DND-41 (cell line): ENCODE measurements at regions not wholly inside any gene's neighbourhood (a gene's known extent, or its start where the extent isn't known, plus 50 kb on each side); places are given as distances from the start of the nearest gene placed in this dataset.

ENCODE experiments used
- ATAC-seq: fragments of 200-7000 bp; cut with Tn5 transposase; 3 replicates; pipeline ENCODE4 v1.9.1; 2021; ENCODE audit warnings: low read depth; ENCODE audit not compliant: insufficient read depth
- DNase-seq: peaks from one replicate; pipeline ENCODE4 v3.0.0-alpha.2; 2020
- H2AFZ ChIP-seq: 2 replicates; pipeline ENCODE4 v1.6.0; 2012; ENCODE audit warnings: low read depth, low read length
- H3K27ac ChIP-seq: 2 replicates; pipeline ENCODE4 v1.5.1; 2012; ENCODE audit warnings: low read length, inconsistent platforms
- H3K27me3 ChIP-seq: fragments of 200-600 bp; sonication (generic); 2 replicates; pipeline ENCODE4 v1.6.0; 2012; ENCODE audit warnings: low read length, mild to moderate bottlenecking, inconsistent platforms; ENCODE audit not compliant: insufficient read depth, poor library complexity
- H3K36me3 ChIP-seq: 2 replicates; pipeline ENCODE4 v1.5.1; 2012; ENCODE audit warnings: low read length, inconsistent platforms; ENCODE audit not compliant: insufficient read depth
- H3K4me1 ChIP-seq: 2 replicates; pipeline ENCODE4 v1.5.1; 2012; ENCODE audit warnings: mild to moderate bottlenecking, low read length; ENCODE audit not compliant: insufficient read depth
- H3K4me2 ChIP-seq: 2 replicates; pipeline ENCODE4 v1.6.0; 2012; ENCODE audit warnings: mild to moderate bottlenecking, moderate library complexity, low read length, inconsistent platforms; ENCODE audit not compliant: insufficient read depth
- H3K4me3 ChIP-seq, 2 experiments: fragments of 200-600 bp in 1 of 2; shearing (Covaris generic) in 1 of 2; 2 replicates each; pipeline ENCODE4 v1.5.1; 2012 to 2016; ENCODE audit warnings: inconsistent platforms in 2 of 2, low read length in 2 of 2, mild to moderate bottlenecking in 2 of 2, low read depth in 1 of 2, moderate library complexity in 1 of 2
- H3K79me2 ChIP-seq: 2 replicates; pipeline ENCODE4 v1.6.0; 2012; ENCODE audit warnings: low read length, inconsistent platforms; ENCODE audit not compliant: insufficient read depth
- H3K9ac ChIP-seq: 2 replicates; pipeline ENCODE4 v1.6.0; 2012; ENCODE audit warnings: low read depth, mild to moderate bottlenecking, inconsistent platforms, low read length, moderate library complexity
- H3K9me3 ChIP-seq: 2 replicates; pipeline ENCODE4 v1.5.1; 2012; ENCODE audit warnings: low read length, moderate library complexity, mild to moderate bottlenecking, inconsistent platforms; ENCODE audit not compliant: insufficient read depth, severe bottlenecking
- H4K20me1 ChIP-seq: 2 replicates; pipeline ENCODE4 v1.6.0; 2012; ENCODE audit warnings: low read length; ENCODE audit not compliant: insufficient read depth
- EZH2 ChIP-seq: IDR thresholded peaks from 3 replicates; pipeline ENCODE4 v1.6.1; 2012; ENCODE audit warnings: borderline replicate concordance, low read depth, mild to moderate bottlenecking, moderate library complexity, low read length, inconsistent platforms; ENCODE audit not compliant: severe bottlenecking
- TF ChIP-seq, protein P1 (sequence below): IDR thresholded peaks from 2 replicates; pipeline ENCODE4 v1.5.1; 2012; ENCODE audit warnings: borderline replicate concordance, low read length, moderate library complexity, mild to moderate bottlenecking; ENCODE audit not compliant: poor library complexity, severe bottlenecking; ENCODE audit errors: extremely low read depth

DNA sequence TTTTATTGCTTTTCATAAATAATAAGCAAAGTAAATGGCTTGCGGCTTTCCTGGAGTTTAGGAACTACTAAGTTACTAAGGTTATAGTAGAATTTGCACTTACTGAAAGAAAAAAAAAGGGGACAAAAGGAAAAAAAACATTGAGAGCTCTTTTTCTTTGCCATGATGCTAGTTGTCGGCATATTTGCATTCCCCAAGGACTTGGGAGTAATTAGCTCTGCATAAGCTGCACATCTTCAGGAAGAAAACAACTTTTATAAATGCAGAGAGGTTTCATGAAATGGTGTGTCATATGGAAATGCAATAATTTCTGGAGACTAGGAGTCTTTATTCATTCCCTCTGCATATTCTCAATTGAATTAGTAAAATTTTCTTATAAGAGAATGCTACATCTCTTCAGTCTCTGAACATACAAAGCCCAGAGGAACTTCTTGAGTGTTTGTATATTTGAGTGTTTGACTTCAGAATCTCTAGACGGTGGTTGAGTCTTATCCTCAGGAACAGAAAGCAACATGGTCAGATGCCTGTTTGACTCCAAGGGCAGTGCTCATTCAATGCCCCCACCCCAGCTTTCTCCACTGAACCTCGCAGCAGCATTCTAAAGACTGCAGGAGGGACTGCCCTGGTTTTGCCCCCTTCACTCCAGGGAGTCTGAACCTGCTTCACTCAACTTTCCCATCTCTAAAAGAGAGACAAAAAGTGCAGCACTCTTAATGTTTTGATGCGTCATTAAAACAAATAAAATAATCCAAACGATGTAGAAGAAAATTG, 158.9 kb upstream of the EEA1 start:
- Histone ChIP-seq H3K27me3 (no peaks in the 10 kb centered on the region), H3K4me2 (no peak overlapping the region), H4K20me1 (no peaks in the 10 kb centered on the region), H3K9ac (no peak overlapping the region), H3K79me2 (no peaks in the 10 kb centered on the region), H3K27ac (no peak overlapping the region), H2AFZ (no peak overlapping the region), H3K36me3 (no peaks in the 10 kb centered on the region), H3K4me3 (no peak overlapping the region), H3K4me1 (no peaks in the 10 kb centered on the region), H3K9me3 (no peaks in the 10 kb centered on the region)
- no peak for ATAC-seq
- TF ChIP-seq, protein P1, sequence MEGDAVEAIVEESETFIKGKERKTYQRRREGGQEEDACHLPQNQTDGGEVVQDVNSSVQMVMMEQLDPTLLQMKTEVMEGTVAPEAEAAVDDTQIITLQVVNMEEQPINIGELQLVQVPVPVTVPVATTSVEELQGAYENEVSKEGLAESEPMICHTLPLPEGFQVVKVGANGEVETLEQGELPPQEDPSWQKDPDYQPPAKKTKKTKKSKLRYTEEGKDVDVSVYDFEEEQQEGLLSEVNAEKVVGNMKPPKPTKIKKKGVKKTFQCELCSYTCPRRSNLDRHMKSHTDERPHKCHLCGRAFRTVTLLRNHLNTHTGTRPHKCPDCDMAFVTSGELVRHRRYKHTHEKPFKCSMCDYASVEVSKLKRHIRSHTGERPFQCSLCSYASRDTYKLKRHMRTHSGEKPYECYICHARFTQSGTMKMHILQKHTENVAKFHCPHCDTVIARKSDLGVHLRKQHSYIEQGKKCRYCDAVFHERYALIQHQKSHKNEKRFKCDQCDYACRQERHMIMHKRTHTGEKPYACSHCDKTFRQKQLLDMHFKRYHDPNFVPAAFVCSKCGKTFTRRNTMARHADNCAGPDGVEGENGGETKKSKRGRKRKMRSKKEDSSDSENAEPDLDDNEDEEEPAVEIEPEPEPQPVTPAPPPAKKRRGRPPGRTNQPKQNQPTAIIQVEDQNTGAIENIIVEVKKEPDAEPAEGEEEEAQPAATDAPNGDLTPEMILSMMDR: no peak
- TF ChIP-seq EZH2: no peak
- no peak for DNase-seq

DNA sequence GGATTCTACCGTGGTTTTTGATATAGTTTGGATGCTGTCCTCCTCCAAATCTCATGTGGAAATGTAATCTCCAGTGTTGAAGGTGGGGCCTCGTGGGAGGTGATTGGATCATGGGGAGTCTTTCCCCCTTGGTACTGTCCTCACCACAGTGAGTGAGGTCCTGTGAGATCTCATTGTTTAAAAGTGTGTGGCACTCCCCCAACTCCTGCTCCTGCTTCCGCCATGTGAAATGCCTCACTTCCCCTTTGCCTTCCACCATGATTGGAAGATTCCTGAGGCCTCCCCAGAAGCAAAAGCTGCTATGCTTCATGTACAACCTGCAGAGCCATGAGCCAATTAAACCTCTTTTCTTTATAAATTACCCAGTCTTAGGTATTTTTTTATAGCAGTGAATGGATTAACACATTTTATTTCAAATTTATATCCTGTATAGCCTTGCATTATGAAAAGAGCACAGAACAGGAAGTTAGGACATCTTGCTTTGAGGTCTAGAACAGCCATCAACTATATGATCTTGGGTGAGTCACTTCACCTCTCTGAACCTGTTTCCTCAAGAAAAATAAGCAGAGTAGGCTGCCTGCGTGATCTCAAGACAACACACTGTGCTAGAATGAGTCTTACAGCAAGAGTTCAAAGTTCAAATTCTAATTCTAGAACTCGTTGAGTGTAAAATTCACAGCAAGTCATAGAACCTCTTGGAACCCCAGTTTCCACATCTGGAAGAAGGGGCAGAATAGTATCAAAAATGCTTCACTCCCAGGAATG, 160.9 kb upstream of the EEA1 start:
- Histone ChIP-seq H3K27me3 (no peaks in the 10 kb centered on the region), H3K27ac (no peak overlapping the region), H3K9me3 (no peaks in the 10 kb centered on the region), H3K4me1 (no peaks in the 10 kb centered on the region), H3K4me3 (no peak overlapping the region), H3K4me2 (no peak overlapping the region), H3K36me3 (no peaks in the 10 kb centered on the region), H4K20me1 (no peaks in the 10 kb centered on the region), H2AFZ (no peak overlapping the region), H3K79me2 (no peaks in the 10 kb centered on the region), H3K9ac (no peak overlapping the region)
- ATAC-seq (peak; percentile 54; the same call in 2 of the 3 replicates), DNase-seq (no peak)
- TF ChIP-seq EZH2: no peak
- TF ChIP-seq, protein P1: no peak

DNA sequence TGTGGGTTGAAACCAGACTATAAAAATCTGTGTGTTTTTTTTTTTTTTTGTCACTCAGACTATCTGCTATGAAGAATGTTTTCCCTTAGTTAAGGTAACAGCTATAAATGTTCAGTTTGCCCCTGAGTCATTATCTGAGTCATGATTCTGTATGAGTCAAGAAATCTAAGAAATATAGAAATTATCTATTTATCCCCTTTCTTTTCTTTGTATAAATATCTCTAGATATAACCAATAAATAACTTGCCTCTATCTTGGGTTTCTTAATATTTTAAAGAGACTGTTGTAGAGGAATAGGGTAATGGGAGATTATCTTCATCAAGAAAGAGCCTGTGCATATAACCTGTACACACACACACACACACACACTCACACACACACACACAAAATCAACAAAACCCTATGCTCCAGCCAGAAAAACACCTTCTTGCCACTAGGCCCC, 161.7 kb upstream of the EEA1 start:
- Histone ChIP-seq H3K4me1 (no peaks in the 10 kb centered on the region), H3K9ac (no peak overlapping the region), H3K4me3 (no peak overlapping the region), H3K79me2 (no peaks in the 10 kb centered on the region), H2AFZ (no peak overlapping the region), H3K36me3 (no peaks in the 10 kb centered on the region), H3K27ac (no peak overlapping the region), H3K27me3 (no peaks in the 10 kb centered on the region), H3K4me2 (no peak overlapping the region), H3K9me3 (no peaks in the 10 kb centered on the region), H4K20me1 (no peaks in the 10 kb centered on the region)
- TF ChIP-seq, protein P1: no peak
- TF ChIP-seq EZH2: no peak
- ATAC-seq (no peak), DNase-seq (no peak)
